GM21360 (cell line): ENCODE measurements at regions not wholly inside any gene's neighbourhood (a gene's known extent, or its start where the extent isn't known, plus 50 kb on each side); places are given as distances from the start of the nearest gene placed in this dataset.

Source experiments
- ATAC-seq: cut with Tn5 transposase; IDR thresholded peaks from one replicate; pipeline ENCODE4 v1.9.1; 2021; ENCODE audit warnings: mild to moderate bottlenecking, moderate library complexity; ENCODE audit not compliant: unreplicated experiment

GRCh38 chr3:152095472-152095871 is 173.3 kb upstream of the MBNL1 start:
- ATAC-seq: no peak

GRCh38 chr3:152096280-152096906 is 172.3 kb upstream of the MBNL1 start:
- ATAC-seq: no peak

GRCh38 chr3:152097120-152097519 is 171.6 kb upstream of the MBNL1 start:
- no peak for ATAC-seq

GRCh38 chr3:152097770-152098169 is 171.0 kb upstream of the MBNL1 start:
- no peak for ATAC-seq

- peak; percentile 90 for ATAC-seq
Observed at GRCh38 chr3:152100491-152101132, 168.1 kb upstream of the MBNL1 start.

- no peak for ATAC-seq
Observed at GRCh38 chr3:152102410-152102809, 166.3 kb upstream of the MBNL1 start.

- ATAC-seq: no peak
Observed at GRCh38 chr3:152103257-152103656, 165.5 kb upstream of the MBNL1 start.

- no peak for ATAC-seq
Observed at GRCh38 chr3:152104847-152105415, 163.8 kb upstream of the MBNL1 start.

- no peak for ATAC-seq
Observed at GRCh38 chr3:152105446-152105845, 163.3 kb upstream of the MBNL1 start.

GRCh38 chr3:152109038-152109437 is 159.7 kb upstream of the MBNL1 start:
- ATAC-seq: no peak

- no peak for ATAC-seq
Observed at GRCh38 chr3:152113413-152113812, 155.3 kb upstream of the MBNL1 start.

GRCh38 chr3:152113992-152114651 is 154.6 kb upstream of the MBNL1 start:
- ATAC-seq: no peak

- ATAC-seq: no peak
Observed at GRCh38 chr3:152120601-152121269, 148.0 kb upstream of the MBNL1 start.

GRCh38 chr3:152121270-152121636 is 147.5 kb upstream of the MBNL1 start:
- no peak for ATAC-seq

- ATAC-seq: no peak
Observed at GRCh38 chr3:152122851-152123250, 145.9 kb upstream of the MBNL1 start.

GRCh38 chr3:152123457-152123856 is 145.3 kb upstream of the MBNL1 start:
- ATAC-seq: no peak

- no peak for ATAC-seq
Observed at GRCh38 chr3:152126260-152126659, 142.5 kb upstream of the MBNL1 start.

- ATAC-seq: peak; percentile 100
Observed at GRCh38 chr3:152127058-152127457, 141.7 kb upstream of the MBNL1 start.

- ATAC-seq: no peak
Observed at GRCh38 chr3:152128356-152128755, 140.4 kb upstream of the MBNL1 start.

- no peak for ATAC-seq
Observed at GRCh38 chr3:152139651-152140050, 129.1 kb upstream of the MBNL1 start.

GRCh38 chr3:152146461-152146860 is 122.3 kb upstream of the MBNL1 start:
- ATAC-seq: no peak
